GM19463 (cell line): ENCODE measurements at regions not wholly inside any gene's neighbourhood (a gene's known extent, or its start where the extent isn't known, plus 50 kb on each side); places are given as distances from the start of the nearest gene placed in this dataset.
"Not testable (repeated sequence)": the region's sequence is repeated elsewhere in the genome, so short reads cannot be mapped to it uniquely, and the experiment has no call there.

Experiments used
- ATAC-seq: cut with Tn5 transposase; IDR thresholded peaks from one replicate; pipeline ENCODE4 v1.9.1; 2021; ENCODE audit warnings: mild to moderate bottlenecking, moderate library complexity; ENCODE audit not compliant: unreplicated experiment

GRCh38 chr5:166906991-166907713 is 1384.3 kb upstream of the WWC1 start:
- ATAC-seq: no peak

- no peak for ATAC-seq
Measured at GRCh38 chr5:166909040-166909439, 1382.4 kb upstream of the WWC1 start.

- no peak for ATAC-seq
Measured at GRCh38 chr5:166909926-166910325, 1381.5 kb upstream of the WWC1 start.

GRCh38 chr5:166910995-166911394 is 1380.5 kb upstream of the WWC1 start:
- no peak for ATAC-seq

- ATAC-seq: no peak
Measured at GRCh38 chr5:166916021-166916420, 1375.4 kb upstream of the WWC1 start.

GRCh38 chr5:166926138-166926537 is 1365.3 kb upstream of the WWC1 start:
- no peak for ATAC-seq

- not testable (repeated sequence) for ATAC-seq
Measured at GRCh38 chr5:166926806-166927475, 1364.5 kb upstream of the WWC1 start.

- ATAC-seq: no peak
Measured at GRCh38 chr5:166936351-166936750, 1355.1 kb upstream of the WWC1 start.

GRCh38 chr5:166938071-166938470 is 1353.4 kb upstream of the WWC1 start:
- ATAC-seq: no peak

- no peak for ATAC-seq
Measured at GRCh38 chr5:166942948-166943347, 1348.5 kb upstream of the WWC1 start.

- ATAC-seq: no peak
Measured at GRCh38 chr5:166947045-166947444, 1344.4 kb upstream of the WWC1 start.

- ATAC-seq: no peak
Measured at GRCh38 chr5:166948679-166949078, 1342.8 kb upstream of the WWC1 start.

GRCh38 chr5:166952048-166952447 is 1339.4 kb upstream of the WWC1 start:
- ATAC-seq: no peak

- ATAC-seq: no peak
Measured at GRCh38 chr5:166957782-166958181, 1333.7 kb upstream of the WWC1 start.

- no peak for ATAC-seq
Measured at GRCh38 chr5:166959766-166960165, 1331.7 kb upstream of the WWC1 start.

GRCh38 chr5:166961028-166961427 is 1330.4 kb upstream of the WWC1 start:
- no peak for ATAC-seq

GRCh38 chr5:166961913-166962312 is 1329.5 kb upstream of the WWC1 start:
- no peak for ATAC-seq

- ATAC-seq: no peak
Measured at GRCh38 chr5:166962461-166962860, 1329.0 kb upstream of the WWC1 start.

GRCh38 chr5:166963596-166963995 is 1327.8 kb upstream of the WWC1 start:
- ATAC-seq: no peak

- ATAC-seq: no peak
Measured at GRCh38 chr5:166977911-166978422, 1313.5 kb upstream of the WWC1 start.

- ATAC-seq: no peak
Measured at GRCh38 chr5:166979307-166979895, 1312.0 kb upstream of the WWC1 start.

- ATAC-seq: no peak
Measured at GRCh38 chr5:166980666-166981065, 1310.8 kb upstream of the WWC1 start.
